ENCODE measurements at regions not wholly inside any gene's neighbourhood (a gene's known extent, or its start where the extent isn't known, plus 50 kb on each side); places are given as distances from the start of the nearest gene placed in this dataset.

GRCh38 chr4:12416755-12417154, 988.1 kb upstream of the HS3ST1 start:
- no peak overlapping the region for H3K9ac ChIP-seq (replicated peaks in 1 of 4; ENCODE audit: extremely low read depth in 1 of 4, low read depth in 3 of 4, low read length in 3 of 4)
- H4K91ac ChIP-seq (replicated peaks; ENCODE audit: insufficient read length, low read length), result no peak overlapping the region
- no peak for DNase-seq (ENCODE audit: low read depth in 1 of 2, low spot score in 2 of 2)
- no peak overlapping the region for H2BK20ac ChIP-seq (ENCODE audit: low read length)
- no peak overlapping the region for H3K27ac ChIP-seq (ENCODE audit: low read depth, low read length)
- no peaks in the 10 kb centered on the region for H3K4me1 ChIP-seq (replicated peaks in 1 of 4; ENCODE audit: control insufficient read depth in 3 of 4, insufficient read depth in 4 of 4, low read length in 3 of 4)
- no peak overlapping the region for H3K14ac ChIP-seq (ENCODE audit: insufficient read length)
- H3K27me3 ChIP-seq (replicated peaks in 1 of 4; ENCODE audit: control insufficient read depth in 3 of 4, extremely low read depth in 1 of 4, insufficient read depth in 3 of 4, low read length in 3 of 4), result no peaks in the 10 kb centered on the region
- ChIA-PET CTCF (ENCODE audit: partially characterized antibody) (interaction anchor here (0.9 kb wide), 1 partner anchor 216 kb away, joined by 4 read pairs; no protein-coding TSS in a partner anchor), POLR2A (ENCODE audit: partially characterized antibody) (no interaction called here)
- FAIRE-seq, result no peak
- H2BK15ac ChIP-seq (ENCODE audit: low read length), result no peak overlapping the region
- no peaks in the 10 kb centered on the region for H4K20me1 ChIP-seq (replicated peaks in 1 of 2; ENCODE audit: control insufficient read depth in 1 of 2, insufficient read depth in 2 of 2, low read length in 2 of 2)
- no peak overlapping the region for H4K5ac ChIP-seq (ENCODE audit: insufficient read length, low read depth, low read length)
- H3K23ac ChIP-seq (ENCODE audit: insufficient read length), result no peak overlapping the region
- H2BK12ac ChIP-seq (ENCODE audit: low read depth, low read length), result no peak overlapping the region
- H3K18ac ChIP-seq (ENCODE audit: extremely low read depth, low read length), result no peak overlapping the region
- no peak overlapping the region for H2BK5ac ChIP-seq (ENCODE audit: low read depth, low read length)
- no peaks in the 10 kb centered on the region for H3K79me2 ChIP-seq (ENCODE audit: control insufficient read depth in 1 of 2, insufficient read depth in 2 of 2, low read length in 2 of 2)
- H3K56ac ChIP-seq (replicated peaks; ENCODE audit: insufficient read length, low read depth, low read length), result no peak overlapping the region
- no peak overlapping the region for H2AK5ac ChIP-seq (ENCODE audit: low read depth, low read length)
- TF ChIP-seq SIX5 (IDR thresholded peaks at IDR 0.05; ENCODE audit: low read depth, low read length), result no peak
- TF ChIP-seq ATF3 (IDR thresholded peaks at IDR 0.05; ENCODE audit: insufficient read depth, low read depth, low read length), result no peak
- TF ChIP-seq HDAC6 (IDR thresholded peaks at IDR 0.05; ENCODE audit: low read depth, low read length), result no peak
- TF ChIP-seq TAF1 (IDR thresholded peaks at IDR 0.05; ENCODE audit: low read depth, low read length), result no peak
- no peak for TF ChIP-seq RXRA (IDR thresholded peaks at IDR 0.05; ENCODE audit: insufficient read depth, low read depth, low read length)
- H3K4ac ChIP-seq (replicated peaks; ENCODE audit: insufficient read length, low read depth, low read length), result no peak overlapping the region
- H3K79me1 ChIP-seq (ENCODE audit: low read depth, low read length), result no peaks in the 10 kb centered on the region
- H3K9me3 ChIP-seq (ENCODE audit: insufficient read depth in 2 of 2, low read depth in 1 of 2, low read length in 1 of 2), result no peaks in the 10 kb centered on the region
- H2AFZ ChIP-seq (ENCODE audit: low read length), result no peak overlapping the region
- H2BK120ac ChIP-seq (replicated peaks; ENCODE audit: low read depth, low read length), result no peak overlapping the region
- H3K4me2 ChIP-seq (ENCODE audit: insufficient read depth in 1 of 2, low read depth in 2 of 2, low read length in 2 of 2), result no peak overlapping the region
- no peaks in the 10 kb centered on the region for H3K36me3 ChIP-seq (ENCODE audit: control insufficient read depth in 2 of 4, insufficient read depth in 4 of 4, low read length in 3 of 4)
- H4K8ac ChIP-seq (ENCODE audit: extremely low read depth, insufficient read depth, low read length), result no peak overlapping the region
- no peaks in the 10 kb centered on the region; the same call in 1 of the 2 replicates for H3K23me2 ChIP-seq (ENCODE audit: low read depth, low read length)
- whole genome bisulfite sequencing, 2 experiments (ENCODE audit: extremely low coverage in 1 of 2, insufficient coverage in 1 of 2, insufficient read length in 1 of 2, insufficient replicate concordance in 2 of 2, low coverage in 1 of 2, low lambda C conversion rate in 2 of 2, missing lambda C conversion rate in 1 of 2), result 94% methylated on average over 1 of the region's 1 CpG; no CpG with 5 or more reads in 1 of the 2 experiments
- H3K4me3 ChIP-seq (ENCODE audit: extremely low read depth in 1 of 4, insufficient read depth in 2 of 4, low read depth in 3 of 4, low read length in 4 of 4), result no peak overlapping the region
